ENCODE measurements at regions not wholly inside any gene's neighbourhood (a gene's known extent, or its start where the extent isn't known, plus 50 kb on each side); places are given as distances from the start of the nearest gene placed in this dataset.
"Not testable (repeated sequence)": the region's sequence is repeated elsewhere in the genome, so short reads cannot be mapped to it uniquely, and the experiment has no call there.

GRCh38 chr10:109115179-109115578, 808.1 kb downstream of the XPNPEP1 start:
- H3K4me3 ChIP-seq (ENCODE audit: low read depth, low read length): no peak overlapping the region

GRCh38 chr10:109114579-109114978, 808.7 kb downstream of the XPNPEP1 start:
- H3K4me3 ChIP-seq (ENCODE audit: low read depth, low read length): no peak overlapping the region

- no peak overlapping the region for H3K4me3 ChIP-seq (ENCODE audit: low read depth, low read length)
These were observed 816.7 kb downstream of the XPNPEP1 start for GRCh38 chr10:109106604-109107003.

DNA sequence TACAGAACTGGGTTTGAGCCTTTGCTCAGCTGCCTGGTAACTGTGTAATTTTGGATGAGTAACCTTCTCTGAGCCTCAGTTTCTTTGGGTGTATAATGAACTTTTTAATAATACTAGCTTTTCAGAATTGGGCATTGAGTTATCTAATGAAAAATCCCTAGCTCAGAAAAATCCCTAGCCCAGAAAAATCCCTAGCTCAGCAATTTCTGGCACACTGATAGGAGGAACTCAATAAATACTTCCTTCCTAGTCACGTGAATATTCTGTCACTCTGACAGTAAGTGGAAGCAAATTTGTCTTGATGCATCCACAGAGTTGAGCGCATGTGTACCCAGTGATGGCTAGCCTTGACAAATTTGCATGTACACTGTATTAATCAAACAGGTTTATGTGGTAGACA, 817.6 kb downstream of the XPNPEP1 start:
- no peak overlapping the region for H3K4me3 ChIP-seq (ENCODE audit: low read depth, low read length)

DNA sequence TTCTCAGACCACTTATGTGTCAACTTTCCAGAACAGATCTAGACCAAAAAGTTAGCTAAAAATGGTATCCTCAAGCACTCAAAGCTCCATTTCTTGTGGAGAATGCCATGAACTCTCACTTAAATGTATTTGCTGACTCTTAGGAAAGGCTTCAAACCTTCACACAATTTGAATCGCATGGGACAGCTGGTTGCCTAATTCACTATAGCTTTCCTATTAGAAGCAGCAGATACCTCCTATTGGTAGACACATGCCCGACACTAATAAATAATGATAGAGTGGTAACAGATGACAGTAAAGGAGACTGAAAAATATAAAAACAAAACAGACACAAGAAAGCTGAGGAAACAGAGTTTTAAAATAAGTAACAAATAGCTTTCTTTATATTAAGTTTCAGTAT, 818.5 kb downstream of the XPNPEP1 start:
- no peak overlapping the region for H3K4me3 ChIP-seq (ENCODE audit: low read depth, low read length)

- no peak overlapping the region for H3K4me3 ChIP-seq (ENCODE audit: low read depth, low read length)
These were observed 820.0 kb downstream of the XPNPEP1 start for GRCh38 chr10:109103278-109103677.

- no peak overlapping the region for H3K4me3 ChIP-seq (ENCODE audit: low read depth, low read length)
These were observed 833.5 kb downstream of the XPNPEP1 start for GRCh38 chr10:109089779-109090178.

GRCh38 chr10:109071539-109071938, 851.8 kb downstream of the XPNPEP1 start:
- H3K4me3 ChIP-seq (ENCODE audit: low read depth, low read length): no peak overlapping the region

DNA sequence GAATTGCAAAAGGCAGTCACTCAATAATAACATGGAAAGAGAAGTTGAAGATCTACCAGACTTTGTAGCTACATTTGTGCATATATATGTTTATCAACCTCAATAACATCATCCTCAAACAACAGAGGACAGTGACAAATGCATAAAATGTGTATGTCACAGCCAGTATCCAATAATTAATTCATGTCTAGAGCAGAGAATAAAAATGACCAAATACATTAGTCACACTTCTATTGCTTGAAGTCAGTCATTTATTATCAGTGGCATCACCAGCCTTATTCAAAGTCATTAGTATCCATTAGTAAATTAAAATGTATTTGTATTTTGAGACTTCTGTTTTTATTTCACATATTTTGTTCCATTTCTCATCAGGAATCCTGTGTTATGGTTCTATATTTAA, 852.8 kb downstream of the XPNPEP1 start:
- no peak overlapping the region for H3K4me3 ChIP-seq (ENCODE audit: low read depth, low read length)

DNA sequence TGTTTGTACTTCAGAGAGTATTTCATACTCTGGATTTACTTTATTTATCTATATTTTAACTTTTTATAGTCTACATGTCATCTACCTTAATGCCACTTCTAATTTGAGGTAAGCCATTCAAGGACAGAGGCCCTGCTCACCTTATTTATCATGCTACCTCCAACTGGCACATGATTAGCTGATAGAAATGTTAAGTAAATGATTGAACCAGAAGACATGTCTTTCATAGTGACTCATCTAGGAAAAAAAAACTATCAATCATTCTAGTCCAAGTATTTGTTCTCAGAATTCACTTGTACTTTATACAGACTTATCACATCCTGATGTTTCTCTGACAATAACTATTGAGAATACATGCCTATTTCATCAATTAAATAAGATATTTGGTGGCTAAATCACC, 856.3 kb downstream of the XPNPEP1 start:
- no peak overlapping the region for H3K4me3 ChIP-seq (ENCODE audit: low read depth, low read length)

- H3K4me3 ChIP-seq (ENCODE audit: low read depth, low read length): no peak overlapping the region
These were observed 857.5 kb downstream of the XPNPEP1 start for GRCh38 chr10:109065821-109066220.

GRCh38 chr10:109062371-109062770, 860.9 kb downstream of the XPNPEP1 start:
- H3K4me3 ChIP-seq (ENCODE audit: low read depth, low read length): no peak overlapping the region

GRCh38 chr10:109055243-109055642, 868.1 kb downstream of the XPNPEP1 start:
- H3K4me3 ChIP-seq (ENCODE audit: low read depth, low read length): no peak overlapping the region

DNA sequence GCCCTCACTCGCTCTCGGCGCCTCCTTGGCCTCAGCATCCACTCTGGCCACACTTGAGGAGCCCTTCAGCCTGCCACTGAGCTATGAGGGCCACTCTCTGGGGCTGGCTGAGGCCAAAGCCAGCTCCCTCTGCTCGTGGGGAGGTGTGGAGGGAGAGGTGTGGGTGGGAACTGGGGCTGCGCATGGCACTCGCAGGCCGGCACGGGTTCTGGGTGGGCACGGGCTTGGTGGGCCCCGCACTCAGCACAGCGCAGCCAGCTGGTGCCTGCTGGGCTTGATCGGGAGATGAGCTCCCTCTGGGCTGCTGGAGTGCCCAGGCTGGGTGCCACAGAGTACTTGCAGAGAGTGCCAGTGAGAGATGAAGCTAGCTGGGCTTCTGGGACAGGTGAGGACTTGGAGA, 875.5 kb downstream of the XPNPEP1 start:
- H3K4me3 ChIP-seq (ENCODE audit: low read depth, low read length): no peak overlapping the region

GRCh38 chr10:109046427-109046826, 876.9 kb downstream of the XPNPEP1 start:
- not testable (repeated sequence) for H3K4me3 ChIP-seq (ENCODE audit: low read depth, low read length)

GRCh38 chr10:109040622-109041021, 882.7 kb downstream of the XPNPEP1 start:
- H3K4me3 ChIP-seq (ENCODE audit: low read depth, low read length): no peak overlapping the region

- H3K4me3 ChIP-seq (ENCODE audit: low read depth, low read length): no peak overlapping the region
These were observed 885.3 kb downstream of the XPNPEP1 start for GRCh38 chr10:109037978-109038377.

- H3K4me3 ChIP-seq (ENCODE audit: low read depth, low read length): no peak overlapping the region
These were observed 892.6 kb downstream of the XPNPEP1 start for GRCh38 chr10:109030581-109031210.

DNA sequence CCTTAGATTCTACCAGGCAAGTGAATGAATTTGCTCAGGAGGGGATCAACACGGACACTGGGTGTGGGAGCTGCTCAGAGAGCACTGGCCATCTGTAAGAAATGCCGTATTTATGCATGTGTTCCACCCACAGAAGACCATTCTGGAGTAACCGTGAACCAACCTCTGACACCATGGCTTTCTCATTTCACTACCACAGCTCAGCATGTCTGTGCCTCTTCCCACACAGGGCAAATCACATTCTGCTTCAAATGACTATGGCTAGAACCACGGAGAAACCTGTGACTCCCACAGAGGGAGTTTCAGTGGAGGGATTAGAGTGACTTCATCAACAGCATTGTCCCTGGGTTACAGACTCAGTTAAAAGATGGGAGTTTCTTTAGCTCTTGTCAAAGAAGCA, 893.4 kb downstream of the XPNPEP1 start:
- no peak overlapping the region for H3K4me3 ChIP-seq (ENCODE audit: low read depth, low read length)

GRCh38 chr10:109027534-109028185, 895.7 kb downstream of the XPNPEP1 start:
- no peak overlapping the region for H3K4me3 ChIP-seq (ENCODE audit: low read depth, low read length)

- H3K4me3 ChIP-seq (ENCODE audit: low read depth, low read length): no peak overlapping the region
These were observed 898.1 kb downstream of the XPNPEP1 start for GRCh38 chr10:109025172-109025571.

DNA sequence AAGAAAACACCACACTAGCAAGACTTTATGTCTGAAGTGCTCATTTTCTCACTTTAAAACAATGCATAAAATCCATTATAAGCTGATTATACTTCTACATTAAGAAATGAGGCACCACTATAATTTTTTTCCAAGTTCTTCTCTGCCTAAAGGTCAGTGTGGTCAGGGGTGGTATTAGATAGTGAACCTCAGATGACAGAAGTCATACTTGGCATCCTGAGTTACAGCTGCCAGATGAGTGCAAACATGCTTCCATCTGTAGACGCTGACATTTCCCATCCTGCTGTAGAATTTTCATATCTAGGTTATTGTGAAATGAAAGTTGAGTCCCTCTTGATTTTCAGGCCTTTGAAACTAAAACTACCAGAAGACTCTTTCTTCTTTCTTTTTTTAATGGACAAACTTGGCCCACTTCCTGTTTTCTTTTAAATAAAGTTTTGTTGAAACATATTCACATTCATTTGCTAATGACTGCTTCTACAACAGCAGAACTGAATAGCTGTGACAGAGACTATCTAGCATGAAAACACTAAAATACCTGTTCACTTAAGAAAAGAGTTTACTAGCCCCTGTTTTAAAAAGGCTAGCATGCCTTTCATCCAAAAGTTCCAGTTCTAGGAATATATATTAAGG, 900.8 kb downstream of the XPNPEP1 start:
- no peak overlapping the region for H3K4me3 ChIP-seq (ENCODE audit: low read depth, low read length)

Data from iPS-11a (cell line).